DMS53 treated with DMSO at 0.1 percent for 48 hours (cell line): ENCODE measurements at regions not wholly inside any gene's neighbourhood (a gene's known extent, or its start where the extent isn't known, plus 50 kb on each side); places are given as distances from the start of the nearest gene placed in this dataset.

Source experiments
- DNase-seq: peaks from one replicate; lab custom pipeline; 2025; ENCODE audit not compliant: unreplicated experiment; lab: John Stamatoyannopoulos, UW

DNA sequence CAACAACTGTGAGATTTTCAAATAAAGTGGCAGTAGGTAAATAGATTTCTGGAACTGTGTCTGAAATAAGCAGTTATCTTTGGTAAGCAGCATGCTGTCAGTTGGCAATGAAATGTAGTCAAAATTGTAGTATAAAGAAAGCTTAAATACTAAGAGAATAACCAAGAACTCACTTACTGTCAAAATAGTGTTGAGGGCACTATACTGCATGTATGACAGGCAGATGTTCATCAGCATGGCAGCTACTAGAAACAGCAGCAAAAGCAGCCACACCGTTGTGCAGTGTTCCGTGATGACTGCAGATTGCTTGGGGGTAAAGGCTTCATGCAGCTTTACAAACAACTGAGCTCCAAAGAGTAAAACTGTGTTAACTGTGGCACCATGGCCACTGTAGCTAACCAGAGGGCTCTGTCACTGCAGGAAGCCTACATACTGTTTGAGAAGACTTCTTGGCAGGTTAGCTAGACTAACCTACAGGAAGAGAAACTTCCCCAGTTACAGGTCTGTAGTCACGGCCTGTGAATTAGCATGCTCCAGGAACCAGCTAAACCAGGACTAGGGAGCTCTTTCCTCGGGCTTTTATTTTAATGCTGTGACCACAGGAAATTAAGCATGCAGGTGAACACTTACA lies 459.7 kb downstream of the TBL1XR1 start:
- DNase-seq = no peak

DNA sequence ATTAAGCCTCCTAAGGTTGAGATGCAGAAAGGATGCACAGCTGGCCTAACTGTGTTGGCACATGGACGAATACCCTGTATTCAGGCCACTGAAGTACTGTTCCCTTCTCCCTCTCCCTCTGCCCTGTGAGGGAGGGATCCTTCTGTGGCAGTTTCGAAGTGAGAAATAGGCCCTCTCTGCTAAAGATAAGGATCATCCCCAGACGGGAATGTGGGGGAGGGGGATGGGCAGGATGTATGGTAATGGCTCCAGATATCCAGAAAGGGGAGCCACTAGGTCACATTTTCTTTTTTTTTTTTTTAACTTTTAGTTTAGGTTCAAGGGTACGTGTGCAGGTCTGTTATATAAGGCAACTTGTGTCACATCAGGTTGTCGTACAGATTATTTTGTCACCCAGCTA lies 463.1 kb downstream of the TBL1XR1 start:
- no peak for DNase-seq

DNA sequence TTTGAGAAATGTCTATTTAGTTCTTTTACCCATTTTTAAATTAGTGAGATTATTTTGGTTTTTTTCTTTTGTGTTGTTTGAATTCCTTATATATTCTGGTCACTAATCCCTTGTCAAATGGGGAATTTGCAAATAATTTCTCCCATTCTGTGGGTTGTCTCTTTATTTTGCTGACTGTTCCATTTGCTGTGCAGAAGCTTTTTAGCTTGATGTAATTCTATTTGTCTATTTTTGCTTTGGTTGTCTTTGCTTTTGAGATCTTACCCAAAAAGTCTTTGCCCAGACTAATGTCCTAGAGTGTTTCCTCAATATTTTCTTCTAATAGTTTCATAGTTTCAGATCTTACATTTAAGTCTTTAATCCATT lies 472.9 kb downstream of the TBL1XR1 start:
- DNase-seq = no peak

GRCh38 chr3:176723758-176724393 lies 473.4 kb downstream of the TBL1XR1 start:
- DNase-seq = no peak

GRCh38 chr3:176714034-176714433 lies 483.2 kb downstream of the TBL1XR1 start:
- peak; percentile 8 for DNase-seq

DNA sequence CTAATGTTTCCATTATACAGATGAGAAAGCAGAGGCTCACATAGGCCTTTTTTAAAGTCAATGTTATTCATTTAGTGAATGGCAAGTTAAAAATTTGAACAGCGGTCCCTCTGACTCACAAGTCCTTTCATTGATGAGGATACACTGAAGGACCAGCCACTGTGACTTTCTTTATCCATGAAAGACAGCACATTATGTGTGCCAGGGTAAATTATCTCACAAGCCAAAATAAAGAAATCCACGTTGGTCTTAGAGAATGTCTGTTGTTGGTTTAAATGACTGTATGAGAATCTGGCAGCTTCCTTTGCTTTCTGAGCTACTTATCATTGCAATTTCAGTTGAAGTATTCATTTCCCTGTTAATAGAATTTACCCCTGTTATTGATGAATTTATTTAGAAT lies 485.1 kb downstream of the TBL1XR1 start:
- no peak for DNase-seq

- no peak for DNase-seq
Measured at GRCh38 chr3:176699288-176699687, 498.0 kb downstream of the TBL1XR1 start.

DNA sequence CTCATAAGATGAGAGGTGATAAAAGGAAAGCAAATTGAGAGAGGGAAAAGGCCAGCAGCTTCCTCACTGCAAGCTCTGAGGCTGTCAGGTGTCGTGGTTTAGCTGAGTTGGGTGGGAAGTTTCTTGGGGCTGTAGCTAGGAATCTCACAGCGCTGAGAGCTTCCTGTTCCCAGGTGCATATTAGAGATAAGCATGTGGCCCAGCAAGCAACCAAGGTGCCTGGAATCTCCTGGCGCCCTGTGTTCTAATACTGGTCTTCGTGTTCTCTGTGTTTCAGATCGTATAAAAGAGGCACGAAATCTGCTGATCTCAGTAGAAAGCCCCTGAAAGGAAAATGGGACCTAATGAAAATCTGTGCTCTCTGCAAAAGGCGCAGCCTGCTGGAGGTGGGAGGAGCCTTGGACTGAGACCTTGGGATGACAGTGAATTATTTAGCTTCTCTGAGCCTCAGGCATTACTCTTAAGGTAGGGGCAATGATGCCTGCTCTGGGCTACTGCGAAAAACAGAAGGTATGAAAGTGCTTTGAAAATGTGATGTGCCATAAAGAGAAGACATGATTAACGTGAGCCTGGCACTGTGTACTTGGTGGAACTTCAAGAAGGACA lies 499.9 kb downstream of the TBL1XR1 start:
- no peak for DNase-seq

- DNase-seq = no peak
Measured at GRCh38 chr3:176696816-176697215, 500.5 kb downstream of the TBL1XR1 start.

DNA sequence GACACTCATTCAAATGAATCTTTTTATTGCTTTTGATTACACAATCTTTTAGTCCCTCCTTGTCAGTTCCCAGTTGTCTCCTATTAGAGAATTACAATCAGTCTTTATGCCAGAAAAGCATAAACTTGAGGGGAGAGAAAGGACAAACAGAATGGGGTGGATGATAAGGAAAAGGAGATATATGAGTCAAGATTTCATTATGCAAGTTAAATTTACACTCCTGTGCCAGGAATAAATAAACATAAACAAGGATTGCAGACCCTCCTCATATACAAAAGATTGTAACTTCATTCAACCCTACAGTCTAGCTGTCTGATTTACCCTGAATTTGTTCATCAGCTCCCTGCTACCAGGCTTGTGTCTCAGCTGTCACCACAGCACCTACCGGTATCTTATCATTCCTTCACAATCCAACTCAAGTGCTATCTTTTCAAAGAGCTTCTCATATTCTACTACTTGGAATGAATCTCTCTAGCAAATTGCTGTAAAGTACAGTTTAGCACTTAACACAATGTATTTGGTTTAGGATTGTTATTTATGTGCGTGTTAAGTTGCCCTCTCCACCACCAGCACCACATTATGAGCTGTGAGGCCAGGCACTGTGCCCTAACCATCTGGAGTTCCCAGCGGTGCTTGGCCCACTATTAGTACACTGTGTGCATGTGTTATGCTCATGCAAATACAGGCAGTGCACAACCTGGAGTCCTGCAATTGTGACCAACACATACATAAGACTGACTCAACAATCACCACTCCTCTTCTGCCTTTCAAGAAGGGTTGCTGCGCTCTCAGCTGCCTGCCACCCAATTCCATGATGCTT lies 504.1 kb downstream of the TBL1XR1 start:
- no peak for DNase-seq

GRCh38 chr3:176692199-176692965 lies 504.9 kb downstream of the TBL1XR1 start:
- no peak for DNase-seq

DNA sequence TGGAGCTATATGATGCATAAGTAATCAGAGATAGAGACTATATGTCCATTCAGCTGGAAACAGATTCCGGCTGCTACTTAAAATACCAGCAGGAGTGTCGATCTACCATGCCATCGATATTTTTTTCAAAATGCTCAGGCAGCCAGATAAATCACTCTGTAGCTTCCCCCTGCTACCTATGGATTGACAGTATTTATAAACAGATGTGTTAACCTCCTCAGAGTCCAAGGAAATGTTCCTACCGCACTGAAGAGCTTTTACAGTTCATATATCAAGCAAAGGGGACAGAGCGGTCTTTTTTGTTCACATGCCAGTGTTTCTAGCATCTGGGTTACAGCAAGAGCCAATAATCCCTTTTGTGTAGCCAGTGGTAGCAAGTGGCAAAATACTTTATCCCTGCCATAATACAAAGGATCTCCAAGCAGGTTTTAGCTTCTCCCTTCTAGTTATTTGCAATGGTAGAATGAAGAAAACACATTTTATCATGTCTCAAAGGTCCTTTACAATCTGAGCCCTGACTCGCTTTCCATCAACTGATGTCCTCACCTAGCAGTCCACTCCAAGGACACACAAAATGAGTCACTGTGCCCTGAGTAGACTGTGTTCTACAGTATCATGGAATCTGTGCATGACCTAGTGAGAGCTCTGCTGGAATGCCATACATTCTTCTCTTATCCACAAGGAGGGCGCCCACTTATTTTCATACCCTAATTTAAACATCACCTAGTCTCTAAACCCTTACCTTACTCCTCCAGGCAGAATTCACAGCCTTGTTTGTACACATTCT lies 507.0 kb downstream of the TBL1XR1 start:
- DNase-seq = no peak

- DNase-seq = no peak
Measured at GRCh38 chr3:176687754-176688153, 509.5 kb downstream of the TBL1XR1 start.

GRCh38 chr3:176683382-176683781 lies 513.9 kb downstream of the TBL1XR1 start:
- DNase-seq = no peak

DNA sequence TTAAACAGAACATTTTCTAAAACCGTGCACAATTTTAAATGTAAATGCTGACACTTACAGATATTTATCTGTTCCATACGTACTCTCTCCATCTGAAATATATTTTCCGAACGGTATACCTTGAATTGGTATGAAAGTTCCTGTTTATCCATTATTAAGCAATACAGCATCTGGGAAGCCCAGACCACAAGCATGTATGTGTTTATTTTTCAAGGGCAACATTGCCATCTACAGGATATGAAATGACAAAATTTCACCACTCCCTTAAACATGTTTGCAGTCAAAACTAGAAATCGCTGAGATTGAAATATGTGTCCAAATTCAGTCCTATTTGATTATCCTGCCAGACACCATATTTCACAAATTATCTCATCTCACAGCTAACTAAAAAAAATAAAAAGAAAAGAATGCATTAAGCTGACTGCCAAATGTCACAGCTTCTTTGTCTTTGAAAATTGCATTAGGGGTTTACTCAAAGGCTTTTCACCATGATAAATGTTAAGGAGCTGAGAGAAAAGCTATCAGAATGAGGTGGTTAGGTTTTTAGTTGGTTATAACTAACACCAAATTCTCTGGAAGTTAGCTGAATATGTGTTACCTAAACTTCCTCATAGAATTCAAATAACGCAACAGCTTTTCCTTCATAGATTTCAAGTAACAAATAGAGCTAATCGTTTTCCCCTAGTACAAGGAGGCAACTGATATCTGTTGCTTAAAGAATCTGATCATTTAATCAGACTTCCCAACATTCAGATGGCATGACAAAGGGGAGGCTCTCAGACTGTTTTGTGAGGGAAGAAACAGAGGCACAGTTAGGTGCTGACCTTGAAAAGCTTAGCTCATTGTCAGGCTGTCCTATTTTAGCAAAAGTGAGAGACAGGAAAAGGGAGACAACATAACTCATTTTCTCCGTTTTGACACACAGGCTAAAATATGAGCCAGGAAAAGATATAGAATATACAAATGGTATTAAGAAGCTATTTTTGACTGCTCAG lies 533.1 kb downstream of the TBL1XR1 start:
- peak; percentile 58 for DNase-seq

DNA sequence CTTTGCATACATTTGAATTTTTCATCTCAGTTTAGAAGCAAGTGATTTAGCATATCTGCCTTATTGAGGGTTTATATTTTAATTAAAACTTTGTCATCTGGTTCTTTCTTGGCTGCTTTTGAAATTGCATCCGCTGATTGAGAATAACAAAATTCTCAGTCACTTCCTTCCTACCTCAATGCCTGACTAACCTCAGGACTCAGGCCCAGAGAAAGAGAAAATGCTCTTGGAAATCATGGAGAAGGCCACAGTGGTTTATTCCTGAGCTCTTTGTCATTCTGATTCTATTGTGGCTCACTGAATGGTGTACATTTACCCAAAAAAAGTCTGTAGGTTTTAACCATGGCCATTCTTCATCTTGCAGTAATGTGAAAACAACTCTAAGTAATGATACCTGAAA lies 533.9 kb downstream of the TBL1XR1 start:
- DNase-seq = no peak

DNA sequence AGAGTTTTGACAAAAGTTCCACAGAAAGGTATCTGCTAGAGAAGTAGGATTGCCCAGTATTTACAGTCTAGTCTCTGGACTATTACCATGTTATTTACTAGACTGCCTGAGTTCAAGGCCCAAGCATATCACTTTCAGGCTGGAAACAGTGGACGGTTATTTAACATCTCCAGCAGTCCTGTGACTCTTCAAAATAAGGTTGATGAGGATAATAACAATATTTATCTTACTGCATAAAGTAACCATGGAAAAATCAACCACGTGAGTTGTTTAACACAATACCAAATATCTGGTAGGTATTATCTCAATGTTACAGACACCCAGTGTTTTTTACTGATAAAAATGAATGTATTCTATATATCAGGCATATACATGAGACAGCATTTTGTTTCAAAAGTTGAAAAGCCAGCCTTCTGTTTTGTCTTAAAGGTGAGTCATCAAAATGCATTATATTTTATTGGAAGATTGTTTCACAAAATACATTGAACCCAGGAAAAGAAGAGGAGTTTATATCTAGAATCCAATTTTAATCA lies 535.8 kb downstream of the TBL1XR1 start:
- DNase-seq = no peak

GRCh38 chr3:176655404-176656094 lies 541.7 kb downstream of the TBL1XR1 start:
- no peak for DNase-seq
